Osteocyte (in vitro differentiated cells): ENCODE measurements at regions not wholly inside any gene's neighbourhood (a gene's known extent, or its start where the extent isn't known, plus 50 kb on each side); places are given as distances from the start of the nearest gene placed in this dataset.

Experiments used
- DNase-seq: peaks from one replicate; pipeline ENCODE4 v3.0.0; 2021; ENCODE audit warnings: mixed read lengths; ENCODE audit not compliant: unreplicated experiment; ENCODE audit errors: extremely low spot score
- H3K27ac Mint-ChIP-seq: one replicate; pipeline ENCODE4 v1.8.0; 2021; ENCODE audit warnings: mild to moderate bottlenecking, mixed read lengths; ENCODE audit not compliant: unreplicated experiment
- H3K27me3 Mint-ChIP-seq: one replicate; pipeline ENCODE4 v1.8.0; 2021; ENCODE audit warnings: mixed read lengths; ENCODE audit not compliant: unreplicated experiment
- H3K36me3 Mint-ChIP-seq: one replicate; pipeline ENCODE4 v1.8.0; 2021; ENCODE audit warnings: mixed read lengths; ENCODE audit not compliant: unreplicated experiment
- H3K4me1 Mint-ChIP-seq: one replicate; pipeline ENCODE4 v1.8.0; 2021; ENCODE audit warnings: mixed read lengths; ENCODE audit not compliant: unreplicated experiment
- H3K4me3 Mint-ChIP-seq: one replicate; pipeline ENCODE4 v1.8.0; 2021; ENCODE audit warnings: mild to moderate bottlenecking, moderate library complexity, mixed read lengths; ENCODE audit not compliant: unreplicated experiment
- H3K9me3 Mint-ChIP-seq: one replicate; pipeline ENCODE4 v1.8.0; 2021; ENCODE audit warnings: mixed read lengths; ENCODE audit not compliant: unreplicated experiment
- TF ChIP-seq, protein P1 (sequence below): fragments of 200-600 bp; sonication (generic); IDR thresholded peaks from 2 replicates; pipeline ENCODE4 v1.5.0; 2021; ENCODE audit warnings: antibody characterized with exemption, mild to moderate bottlenecking, moderate library complexity

DNA sequence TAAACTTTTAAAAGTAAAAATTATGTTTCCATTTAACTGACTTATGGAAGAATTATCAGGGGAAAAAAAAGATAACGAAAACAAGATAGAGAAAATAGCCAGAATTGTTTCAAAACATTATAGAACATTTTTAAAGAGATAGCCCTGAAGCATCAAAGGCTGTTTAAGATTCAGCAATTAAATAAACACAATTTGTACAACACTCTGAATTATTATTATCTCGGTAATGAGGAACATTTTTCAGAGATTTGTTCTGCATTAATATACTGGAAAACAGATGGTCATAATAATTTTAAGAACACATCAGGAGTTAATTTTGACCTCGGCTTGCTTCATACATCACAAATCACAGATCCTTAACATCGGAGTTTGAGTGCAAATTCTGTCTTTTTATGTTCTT, 643.8 kb downstream of the SORCS1 start:
- TF ChIP-seq, protein P1, sequence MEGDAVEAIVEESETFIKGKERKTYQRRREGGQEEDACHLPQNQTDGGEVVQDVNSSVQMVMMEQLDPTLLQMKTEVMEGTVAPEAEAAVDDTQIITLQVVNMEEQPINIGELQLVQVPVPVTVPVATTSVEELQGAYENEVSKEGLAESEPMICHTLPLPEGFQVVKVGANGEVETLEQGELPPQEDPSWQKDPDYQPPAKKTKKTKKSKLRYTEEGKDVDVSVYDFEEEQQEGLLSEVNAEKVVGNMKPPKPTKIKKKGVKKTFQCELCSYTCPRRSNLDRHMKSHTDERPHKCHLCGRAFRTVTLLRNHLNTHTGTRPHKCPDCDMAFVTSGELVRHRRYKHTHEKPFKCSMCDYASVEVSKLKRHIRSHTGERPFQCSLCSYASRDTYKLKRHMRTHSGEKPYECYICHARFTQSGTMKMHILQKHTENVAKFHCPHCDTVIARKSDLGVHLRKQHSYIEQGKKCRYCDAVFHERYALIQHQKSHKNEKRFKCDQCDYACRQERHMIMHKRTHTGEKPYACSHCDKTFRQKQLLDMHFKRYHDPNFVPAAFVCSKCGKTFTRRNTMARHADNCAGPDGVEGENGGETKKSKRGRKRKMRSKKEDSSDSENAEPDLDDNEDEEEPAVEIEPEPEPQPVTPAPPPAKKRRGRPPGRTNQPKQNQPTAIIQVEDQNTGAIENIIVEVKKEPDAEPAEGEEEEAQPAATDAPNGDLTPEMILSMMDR: no peak
- DNase-seq: no peak
- Mint-ChIP-seq H3K36me3 (no peaks in the 10 kb centered on the region), H3K4me3 (no peak overlapping the region), H3K4me1 (no peaks in the 10 kb centered on the region), H3K9me3 (no peaks in the 10 kb centered on the region), H3K27me3 (peaks cover 11% of the 10 kb centered on the region), H3K27ac (no peak overlapping the region)

DNA sequence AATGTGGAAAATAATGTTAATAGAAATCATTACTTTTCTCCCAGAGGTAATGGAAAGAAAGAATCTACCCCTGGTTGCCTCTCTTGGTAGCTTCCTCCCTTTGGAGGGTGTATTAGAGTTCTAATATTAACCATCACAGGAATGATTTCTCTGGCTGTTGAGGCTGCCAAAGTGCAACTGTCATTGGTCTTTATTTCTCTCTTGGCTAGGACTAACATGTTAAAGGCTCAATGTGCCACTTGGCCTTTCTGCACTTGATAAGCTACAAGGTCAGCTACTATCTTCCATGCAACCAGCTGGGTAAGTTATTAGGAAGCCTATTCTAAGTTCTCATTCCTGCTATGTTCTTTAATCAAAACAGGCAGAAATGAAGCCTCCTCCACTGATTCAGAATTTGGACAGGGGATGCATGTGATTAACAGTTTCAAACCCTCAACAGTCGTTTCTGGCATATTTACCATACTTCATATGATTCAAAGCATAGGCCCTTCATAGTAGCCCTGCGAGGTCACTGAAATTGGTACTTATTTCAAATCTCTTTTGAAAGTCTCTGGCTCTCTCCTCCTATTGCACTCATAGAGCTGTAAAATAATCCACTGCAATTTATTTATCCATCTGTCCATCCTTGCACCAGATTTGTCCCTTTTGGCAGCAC, 645.0 kb downstream of the SORCS1 start:
- TF ChIP-seq, protein P1: no peak
- no peaks in the 10 kb centered on the region for H3K4me1 Mint-ChIP-seq
- H3K9me3 Mint-ChIP-seq: no peaks in the 10 kb centered on the region
- DNase-seq: no peak
- no peak overlapping the region for H3K27ac Mint-ChIP-seq
- H3K27me3 Mint-ChIP-seq: peaks cover 12% of the 10 kb centered on the region
- no peak overlapping the region for H3K4me3 Mint-ChIP-seq
- no peaks in the 10 kb centered on the region for H3K36me3 Mint-ChIP-seq

DNA sequence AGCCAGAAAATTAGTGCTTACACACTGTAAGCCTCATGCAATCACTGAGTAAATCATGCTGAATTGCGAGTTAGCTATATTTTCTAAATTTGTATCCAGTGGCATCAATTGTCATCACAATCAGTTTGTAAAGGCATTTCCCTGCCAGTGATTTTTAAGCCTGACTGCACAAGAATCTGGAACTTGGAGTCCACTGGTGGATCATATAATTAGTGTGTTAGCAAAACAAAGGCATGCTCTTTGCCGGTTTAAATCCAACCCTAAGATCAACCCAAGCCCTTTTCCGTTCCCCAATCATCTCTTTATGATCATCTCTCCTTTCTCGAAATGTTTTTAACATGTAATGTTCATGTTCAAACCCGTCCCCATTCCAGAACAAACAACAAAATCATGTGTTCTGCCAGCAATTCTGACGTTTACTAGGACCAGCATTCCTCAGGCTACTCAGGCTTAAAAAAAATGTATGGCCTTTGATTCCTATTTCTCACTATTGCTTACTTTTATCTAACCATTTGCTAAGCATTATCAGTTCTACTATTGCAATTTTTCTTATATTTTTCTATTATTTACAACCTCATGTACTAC, 649.2 kb downstream of the SORCS1 start:
- H3K36me3 Mint-ChIP-seq: no peaks in the 10 kb centered on the region
- TF ChIP-seq, protein P1: no peak

DNA sequence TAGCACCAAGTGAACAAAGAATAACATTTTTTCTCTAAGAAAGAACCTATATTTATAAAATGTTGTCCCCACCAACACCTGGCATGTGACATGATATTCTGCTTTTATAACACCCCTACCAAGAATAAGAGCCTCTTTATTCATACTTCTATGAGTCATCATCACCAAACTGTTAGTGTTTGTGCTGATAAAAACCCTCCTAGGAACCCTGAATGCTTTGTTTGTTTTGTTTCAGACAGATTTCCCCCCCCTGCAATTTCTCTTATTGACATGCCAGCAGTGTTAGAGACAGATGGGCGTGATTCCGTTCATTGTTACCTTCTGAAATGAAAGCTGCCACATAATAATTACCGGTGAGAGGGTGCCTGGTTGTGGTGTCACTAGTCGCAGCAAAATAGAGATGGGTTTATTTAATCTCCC, 651.1 kb downstream of the SORCS1 start:
- no peaks in the 10 kb centered on the region for H3K4me1 Mint-ChIP-seq
- H3K4me3 Mint-ChIP-seq: no peak overlapping the region
- no peak for DNase-seq
- H3K36me3 Mint-ChIP-seq: no peaks in the 10 kb centered on the region
- H3K9me3 Mint-ChIP-seq: no peaks in the 10 kb centered on the region
- H3K27me3 Mint-ChIP-seq: peaks cover 17% of the 10 kb centered on the region
- H3K27ac Mint-ChIP-seq: no peak overlapping the region
- TF ChIP-seq, protein P1: no peak

More for the DNA sequence above, 649.2 kb downstream of the SORCS1 start:
- H3K27me3 Mint-ChIP-seq: peaks cover 22% of the 10 kb centered on the region
- no peak overlapping the region for H3K4me3 Mint-ChIP-seq
- no peak overlapping the region for H3K27ac Mint-ChIP-seq
- no peaks in the 10 kb centered on the region for H3K4me1 Mint-ChIP-seq
- H3K9me3 Mint-ChIP-seq: no peaks in the 10 kb centered on the region
- DNase-seq: no peak

DNA sequence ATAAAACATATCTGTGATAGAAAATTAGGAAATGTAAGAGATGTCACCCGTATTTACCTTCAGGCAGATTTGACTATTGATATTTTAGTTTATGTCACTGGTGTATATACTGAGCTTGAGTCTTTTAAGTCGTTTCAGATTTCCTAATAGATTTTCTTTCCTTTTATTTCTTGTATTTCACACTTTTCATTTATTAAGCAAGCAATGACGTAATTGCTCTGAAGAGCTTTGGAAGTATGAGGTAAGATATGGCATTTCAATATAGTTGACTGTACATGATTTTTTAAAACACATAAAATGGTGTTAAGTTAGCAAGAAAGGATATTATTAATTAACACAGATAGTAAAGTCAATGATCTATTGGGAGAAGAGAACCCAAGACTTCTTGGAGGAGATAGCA, 652.6 kb downstream of the SORCS1 start:
- Mint-ChIP-seq H3K4me1 (no peaks in the 10 kb centered on the region), H3K9me3 (peaks cover 7% of the 10 kb centered on the region)

More for the DNA sequence above, 652.6 kb downstream of the SORCS1 start:
- TF ChIP-seq, protein P1: no peak
- Mint-ChIP-seq H3K27ac (no peak overlapping the region), H3K4me3 (no peak overlapping the region), H3K27me3 (peaks cover 17% of the 10 kb centered on the region), H3K36me3 (no peaks in the 10 kb centered on the region)
- no peak for DNase-seq
